Left ventricle myocardium inferior (tissue), 1 donor: ENCODE measurements at regions not wholly inside any gene's neighbourhood (a gene's known extent, or its start where the extent isn't known, plus 50 kb on each side); places are given as distances from the start of the nearest gene placed in this dataset.
"Not testable (repeated sequence)": the region's sequence is repeated elsewhere in the genome, so short reads cannot be mapped to it uniquely, and the experiment has no call there.

ENCODE experiments used
- DNase-seq: peaks from one replicate; pipeline ENCODE4 v3.0.0-alpha.2; 2020
- H3K27ac ChIP-seq: fragments of 200-600 bp; replicated peaks from 2 replicates; pipeline ENCODE4 v1.8.0; 2021
- H3K27me3 ChIP-seq: fragments of 200-600 bp; 2 replicates; pipeline ENCODE4 v1.8.0; 2021; ENCODE audit warnings: low read depth
- H3K36me3 ChIP-seq: fragments of 200-600 bp; 2 replicates; pipeline ENCODE4 v1.8.0; 2021
- H3K4me1 ChIP-seq: fragments of 200-600 bp; 2 replicates; pipeline ENCODE4 v1.8.0; 2021
- H3K4me3 ChIP-seq: fragments of 200-600 bp; 2 replicates; pipeline ENCODE4 v1.8.0; 2021; ENCODE audit warnings: mild to moderate bottlenecking, moderate library complexity
- H3K9me3 ChIP-seq: fragments of 200-600 bp; replicated peaks from 2 replicates; pipeline ENCODE4 v1.8.0; 2021
- intact Hi-C: fragments of 100-400 bp; cut with micrococcal nuclease; formaldehyde crosslinking; loops from one replicate; pipeline ENCODE4 v1.11.0; 2022
- TF ChIP-seq, protein P1 (sequence below): fragments of 200-600 bp; IDR thresholded peaks from 2 replicates; pipeline ENCODE4 v1.8.0; 2021; ENCODE audit warnings: antibody characterized with exemption, mild to moderate bottlenecking, borderline replicate concordance
- donor health status: DM: no; HTN: yes; CAD: no; lungs with severe emphysema.

DNA sequence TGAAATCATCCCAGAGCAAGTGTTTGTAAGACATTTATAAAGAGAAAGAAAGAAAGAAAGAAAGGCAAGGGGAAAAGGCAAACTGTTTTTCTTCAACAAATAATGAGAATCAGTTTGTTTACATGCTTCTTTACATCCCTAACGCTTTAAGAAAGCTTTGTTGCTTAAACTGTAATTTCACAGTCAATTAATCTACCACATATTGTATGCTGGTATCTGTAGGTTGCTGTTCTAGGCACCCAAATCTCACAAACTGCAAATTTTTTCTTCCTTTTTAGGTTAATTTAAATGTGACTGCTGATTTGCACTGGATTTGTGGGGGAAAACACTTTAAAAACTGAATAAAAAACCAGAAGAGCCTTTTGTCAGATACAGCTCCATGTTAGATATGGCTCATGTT lies 384.2 kb downstream of the ATP23 start:
- TF ChIP-seq, protein P1, sequence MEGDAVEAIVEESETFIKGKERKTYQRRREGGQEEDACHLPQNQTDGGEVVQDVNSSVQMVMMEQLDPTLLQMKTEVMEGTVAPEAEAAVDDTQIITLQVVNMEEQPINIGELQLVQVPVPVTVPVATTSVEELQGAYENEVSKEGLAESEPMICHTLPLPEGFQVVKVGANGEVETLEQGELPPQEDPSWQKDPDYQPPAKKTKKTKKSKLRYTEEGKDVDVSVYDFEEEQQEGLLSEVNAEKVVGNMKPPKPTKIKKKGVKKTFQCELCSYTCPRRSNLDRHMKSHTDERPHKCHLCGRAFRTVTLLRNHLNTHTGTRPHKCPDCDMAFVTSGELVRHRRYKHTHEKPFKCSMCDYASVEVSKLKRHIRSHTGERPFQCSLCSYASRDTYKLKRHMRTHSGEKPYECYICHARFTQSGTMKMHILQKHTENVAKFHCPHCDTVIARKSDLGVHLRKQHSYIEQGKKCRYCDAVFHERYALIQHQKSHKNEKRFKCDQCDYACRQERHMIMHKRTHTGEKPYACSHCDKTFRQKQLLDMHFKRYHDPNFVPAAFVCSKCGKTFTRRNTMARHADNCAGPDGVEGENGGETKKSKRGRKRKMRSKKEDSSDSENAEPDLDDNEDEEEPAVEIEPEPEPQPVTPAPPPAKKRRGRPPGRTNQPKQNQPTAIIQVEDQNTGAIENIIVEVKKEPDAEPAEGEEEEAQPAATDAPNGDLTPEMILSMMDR = no peak
- Histone ChIP-seq H3K27me3 (no peaks in the 10 kb centered on the region), H3K27ac (no peak overlapping the region), H3K4me3 (no peak overlapping the region), H3K9me3 (no peaks in the 10 kb centered on the region), H3K36me3 (no peaks in the 10 kb centered on the region), H3K4me1 (no peaks in the 10 kb centered on the region)
- intact Hi-C loops = no loop called here
- no peak for DNase-seq

DNA sequence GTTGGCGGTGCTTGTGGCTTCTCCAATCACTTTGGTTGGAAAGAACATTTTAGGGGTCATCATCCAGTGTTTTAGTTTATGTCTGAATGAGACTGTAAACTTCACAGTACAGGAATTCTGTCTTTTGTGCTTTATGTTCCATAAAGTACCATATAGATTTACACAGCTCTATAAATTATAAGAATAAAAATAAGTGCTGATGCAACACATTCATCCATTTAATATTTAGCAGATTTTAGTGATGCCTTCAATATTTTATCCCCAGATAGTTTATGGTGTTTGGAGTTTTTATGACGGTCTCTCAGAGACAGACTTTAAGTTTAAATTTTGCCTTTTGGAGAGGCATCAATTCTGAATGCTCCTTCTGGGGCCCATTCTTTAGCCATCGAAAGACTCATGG lies 385.2 kb downstream of the ATP23 start:
- Histone ChIP-seq H3K4me1 (no peaks in the 10 kb centered on the region), H3K4me3 (no peak overlapping the region), H3K36me3 (no peaks in the 10 kb centered on the region), H3K27ac (no peak overlapping the region), H3K9me3 (no peaks in the 10 kb centered on the region), H3K27me3 (no peaks in the 10 kb centered on the region)
- intact Hi-C loops = no loop called here
- DNase-seq = no peak
- TF ChIP-seq, protein P1 = no peak

DNA sequence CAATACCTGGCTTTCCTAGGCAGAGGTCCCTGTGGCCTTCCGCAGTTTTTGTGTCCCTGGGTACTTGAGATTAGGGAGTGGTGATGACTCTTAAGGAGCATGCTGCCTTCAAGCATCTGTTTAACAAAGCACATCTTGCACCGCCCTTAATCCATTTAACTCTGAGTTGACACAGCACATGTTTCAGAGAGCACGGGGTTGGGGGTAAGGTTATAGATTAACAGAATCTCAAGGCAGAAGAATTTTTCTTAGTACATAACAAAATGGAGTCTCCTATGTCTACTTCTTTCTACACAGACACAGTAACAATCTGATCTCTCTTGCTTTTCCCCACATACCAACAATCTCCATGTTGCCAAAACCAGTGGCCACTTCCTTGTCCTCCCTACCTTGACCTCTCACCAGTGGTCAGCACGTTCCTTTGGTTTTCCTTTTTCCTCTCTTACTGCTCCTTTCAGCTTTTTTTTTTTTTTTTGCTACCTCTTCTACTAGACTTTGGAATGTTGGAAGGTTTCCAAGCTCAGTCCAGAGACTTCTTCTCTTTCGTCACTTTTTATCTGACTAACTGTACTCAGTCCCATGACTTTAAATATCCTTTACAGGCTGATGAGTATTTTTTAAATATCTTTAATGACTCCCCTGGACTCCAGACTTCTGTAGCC lies 395.3 kb downstream of the ATP23 start:
- DNase-seq, H3K4me3 ChIP-seq, H3K27ac ChIP-seq, H3K4me1 ChIP-seq, H3K36me3 ChIP-seq, H3K27me3 ChIP-seq, intact Hi-C loops, H3K9me3 ChIP-seq: not testable (repeated sequence)

DNA sequence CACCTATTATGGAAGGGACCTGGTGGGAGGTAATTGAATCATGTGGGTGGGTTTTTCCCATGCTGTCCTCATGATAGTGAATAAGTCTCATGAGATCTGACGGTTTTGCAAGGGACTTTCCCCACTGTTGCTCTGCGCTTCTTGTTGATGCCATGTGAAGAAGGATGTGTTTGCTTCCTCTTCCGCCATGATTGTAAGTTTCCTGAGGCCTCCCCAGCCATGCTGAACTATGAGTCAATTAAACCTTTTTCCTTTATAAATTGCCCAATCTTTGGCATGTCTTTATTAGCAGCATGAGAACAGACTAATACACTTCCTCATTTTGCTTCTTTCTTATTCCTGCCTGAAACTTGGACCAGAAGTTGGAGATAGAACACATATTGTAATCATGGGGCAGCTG lies 396.2 kb downstream of the ATP23 start:
- H3K4me1 ChIP-seq, H3K27me3 ChIP-seq, DNase-seq, H3K9me3 ChIP-seq, H3K27ac ChIP-seq, intact Hi-C loops, H3K36me3 ChIP-seq, H3K4me3 ChIP-seq: not testable (repeated sequence)

DNA sequence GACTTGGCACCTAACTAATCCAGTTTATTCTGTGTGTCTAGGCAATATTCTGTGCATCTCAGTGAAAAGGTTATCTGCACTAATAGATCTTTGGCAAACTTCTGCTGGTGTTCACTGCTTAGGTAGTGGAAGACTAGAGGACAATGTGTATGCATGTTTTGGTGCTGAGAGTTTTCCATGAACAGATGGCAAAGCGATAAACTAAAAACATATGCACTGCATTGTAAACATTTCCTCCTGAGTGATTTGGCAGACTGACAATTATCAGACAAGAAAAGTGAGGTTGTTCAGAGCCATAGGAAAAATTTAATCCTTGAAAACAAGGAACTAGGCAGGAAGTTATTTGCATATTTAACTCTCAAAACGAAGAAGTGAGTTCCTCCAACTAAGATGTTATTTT lies 400.4 kb downstream of the ATP23 start:
- H3K9me3 ChIP-seq = no peaks in the 10 kb centered on the region
- no peak for DNase-seq
- no peak overlapping the region for H3K4me3 ChIP-seq
- no peaks in the 10 kb centered on the region for H3K36me3 ChIP-seq
- TF ChIP-seq, protein P1 = no peak
- H3K27ac ChIP-seq = peak overlapping the region; percentile 31
- intact Hi-C loops = no loop called here
- peaks cover 5% of the 10 kb centered on the region for H3K4me1 ChIP-seq
- H3K27me3 ChIP-seq = no peaks in the 10 kb centered on the region

DNA sequence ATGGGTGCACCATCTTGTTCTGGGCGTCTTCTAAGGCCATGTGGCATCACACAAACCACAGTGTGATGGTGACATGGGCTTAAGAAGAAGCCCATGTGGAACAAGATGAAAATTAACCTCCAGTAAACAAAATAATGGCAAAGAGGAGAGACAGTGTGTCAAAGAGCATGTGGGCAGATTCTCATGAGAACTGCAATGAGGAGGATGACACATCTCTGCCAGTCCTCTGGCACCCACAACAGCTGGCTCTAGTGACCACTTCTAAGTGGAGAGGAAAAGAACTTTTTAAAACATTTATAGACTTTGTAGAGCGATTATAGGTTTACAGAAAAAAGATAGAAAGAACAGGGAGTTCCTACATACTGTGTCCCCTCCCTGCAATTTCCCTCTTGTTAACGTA lies 401.4 kb downstream of the ATP23 start:
- no peaks in the 10 kb centered on the region for H3K9me3 ChIP-seq
- H3K27ac ChIP-seq = peak overlapping the region; percentile 31
- no peaks in the 10 kb centered on the region for H3K4me1 ChIP-seq
- DNase-seq = no peak
- H3K4me3 ChIP-seq = no peak overlapping the region
- H3K36me3 ChIP-seq = no peaks in the 10 kb centered on the region
- intact Hi-C loops = no loop called here
- H3K27me3 ChIP-seq = no peaks in the 10 kb centered on the region
- TF ChIP-seq, protein P1 = no peak
